ENCODE measurements at regions not wholly inside any gene's neighbourhood (a gene's known extent, or its start where the extent isn't known, plus 50 kb on each side); places are given as distances from the start of the nearest gene placed in this dataset.

GRCh38 chr1:60697204-60697994 is 385.0 kb upstream of the NFIA start (continued):
- TF ChIP-seq SUZ12 (IDR thresholded peaks at IDR 0.05; ENCODE audit: low read length) (no peak), USF2 (IDR thresholded peaks at IDR 0.05; ENCODE audit: low read length) (no peak), HDAC6 (IDR thresholded peaks at IDR 0.05; ENCODE audit: low read depth, low read length) (no peak), MAFK (IDR thresholded peaks at IDR 0.05; ENCODE audit: low read depth, low read length) (no peak), RAD21 (IDR thresholded peaks at IDR 0.05 in 1 of 2, conservative IDR thresholded peaks at IDR 0.05 in 1 of 2; ENCODE audit: low read depth in 2 of 2, low read length in 2 of 2) (no peak), ASH2L (IDR thresholded peaks at IDR 0.05; ENCODE audit: low read length) (no peak), KDM4A (IDR thresholded peaks at IDR 0.05; ENCODE audit: low read depth, low read length, severe bottlenecking) (no peak), BACH1 (IDR thresholded peaks at IDR 0.05; ENCODE audit: low read length) (no peak)
